Activated naive CD4-positive, alpha-beta T cell treated with anti-CD3 and anti-CD28 coated beads for 36 hours (primary cell): ENCODE measurements at regions not wholly inside any gene's neighbourhood (a gene's known extent, or its start where the extent isn't known, plus 50 kb on each side); places are given as distances from the start of the nearest gene placed in this dataset.

Experiments
- CTCF ChIA-PET: fragments of 350-600 bp; sonication (Branson Sonifier 250); formaldehyde crosslinking; loops from one replicate; lab custom pipeline; 2021; ENCODE audit warnings: antibody characterized with exemption; lab: Charles Lee
- DNase-seq: peaks from one replicate; pipeline ENCODE4 v3.0.0-alpha.2; 2020
- H3K27ac Mint-ChIP-seq: one replicate; pipeline ENCODE4 v1.8.0; 2021; ENCODE audit warnings: mild to moderate bottlenecking, mixed read lengths
- H3K27me3 Mint-ChIP-seq: one replicate; pipeline ENCODE4 v1.8.0; 2021; ENCODE audit warnings: low read depth, mixed read lengths
- H3K36me3 Mint-ChIP-seq: one replicate; pipeline ENCODE4 v1.8.0; 2021; ENCODE audit warnings: low read depth, mixed read lengths
- H3K4me1 Mint-ChIP-seq: one replicate; pipeline ENCODE4 v1.8.0; 2021; ENCODE audit warnings: low read depth, mixed read lengths
- H3K4me3 Mint-ChIP-seq: one replicate; pipeline ENCODE4 v1.8.0; 2021; ENCODE audit warnings: mild to moderate bottlenecking, moderate library complexity, mixed read lengths
- H3K9me3 Mint-ChIP-seq: one replicate; pipeline ENCODE4 v1.8.0; 2021; ENCODE audit warnings: mixed read lengths
- intact Hi-C: fragments of 100-400 bp; cut with micrococcal nuclease; formaldehyde crosslinking; loops from one replicate; pipeline ENCODE4 v1.15.1; 2023

GRCh38 chr13:58991826-58992477 is 1171.8 kb downstream of the DIAPH3 start:
- H3K4me1 Mint-ChIP-seq = no peaks in the 10 kb centered on the region
- H3K4me3 Mint-ChIP-seq = no peak overlapping the region
- DNase-seq = no peak
- CTCF ChIA-PET = no interaction called here
- no peak overlapping the region for H3K27ac Mint-ChIP-seq
- H3K36me3 Mint-ChIP-seq = no peaks in the 10 kb centered on the region
- intact Hi-C loops = no loop called here
- H3K27me3 Mint-ChIP-seq = no peaks in the 10 kb centered on the region
- H3K9me3 Mint-ChIP-seq = no peaks in the 10 kb centered on the region

- no peak for DNase-seq
- no peaks in the 10 kb centered on the region for H3K27me3 Mint-ChIP-seq
- no peaks in the 10 kb centered on the region for H3K4me1 Mint-ChIP-seq
- H3K9me3 Mint-ChIP-seq = no peaks in the 10 kb centered on the region
- intact Hi-C loops = no loop called here
- no peak overlapping the region for H3K27ac Mint-ChIP-seq
- no peak overlapping the region for H3K4me3 Mint-ChIP-seq
- H3K36me3 Mint-ChIP-seq = no peaks in the 10 kb centered on the region
- CTCF ChIA-PET = no interaction called here
These were observed 1171.2 kb downstream of the DIAPH3 start for GRCh38 chr13:58992478-58993042.

GRCh38 chr13:58994077-58994476 is 1169.7 kb downstream of the DIAPH3 start:
- Mint-ChIP-seq H3K4me1 (no peaks in the 10 kb centered on the region), H3K9me3 (no peaks in the 10 kb centered on the region), H3K36me3 (no peaks in the 10 kb centered on the region), H3K27ac (no peak overlapping the region), H3K27me3 (no peaks in the 10 kb centered on the region), H3K4me3 (no peak overlapping the region)
- DNase-seq = no peak
- CTCF ChIA-PET = no interaction called here
- intact Hi-C loops = no loop called here

- no peak overlapping the region for H3K4me3 Mint-ChIP-seq
- H3K4me1 Mint-ChIP-seq = no peaks in the 10 kb centered on the region
- H3K27ac Mint-ChIP-seq = no peak overlapping the region
- H3K27me3 Mint-ChIP-seq = no peaks in the 10 kb centered on the region
- intact Hi-C loops = no loop called here
- H3K36me3 Mint-ChIP-seq = no peaks in the 10 kb centered on the region
- CTCF ChIA-PET = no interaction called here
- DNase-seq = no peak
- no peaks in the 10 kb centered on the region for H3K9me3 Mint-ChIP-seq
These were observed 1169.0 kb downstream of the DIAPH3 start for GRCh38 chr13:58994777-58995176.

- no peak for DNase-seq
- intact Hi-C loops = no loop called here
- Mint-ChIP-seq H3K27ac (no peak overlapping the region), H3K9me3 (peaks cover 5% of the 10 kb centered on the region), H3K4me1 (no peaks in the 10 kb centered on the region), H3K4me3 (no peak overlapping the region), H3K36me3 (no peaks in the 10 kb centered on the region), H3K27me3 (no peaks in the 10 kb centered on the region)
- CTCF ChIA-PET = no interaction called here
These were observed 1165.0 kb downstream of the DIAPH3 start for GRCh38 chr13:58998716-58999115.

- Mint-ChIP-seq H3K4me3 (no peak overlapping the region), H3K9me3 (peaks cover 5% of the 10 kb centered on the region), H3K4me1 (no peaks in the 10 kb centered on the region), H3K27me3 (no peaks in the 10 kb centered on the region), H3K27ac (no peak overlapping the region), H3K36me3 (no peaks in the 10 kb centered on the region)
- CTCF ChIA-PET = no interaction called here
- intact Hi-C loops = no loop called here
- no peak for DNase-seq
These were observed 1163.9 kb downstream of the DIAPH3 start for GRCh38 chr13:58999851-59000250.

GRCh38 chr13:59000770-59001169 is 1163.0 kb downstream of the DIAPH3 start:
- H3K36me3 Mint-ChIP-seq = no peaks in the 10 kb centered on the region
- CTCF ChIA-PET = interaction anchor here (0.6 kb wide), 1 partner anchor 854 kb away, joined by 3 read pairs; no protein-coding TSS in a partner anchor
- no peak overlapping the region for H3K4me3 Mint-ChIP-seq
- H3K9me3 Mint-ChIP-seq = peaks cover 5% of the 10 kb centered on the region
- no peak overlapping the region for H3K27ac Mint-ChIP-seq
- intact Hi-C loops = no loop called here
- DNase-seq = no peak
- H3K4me1 Mint-ChIP-seq = no peaks in the 10 kb centered on the region
- no peaks in the 10 kb centered on the region for H3K27me3 Mint-ChIP-seq

GRCh38 chr13:59012731-59013130 is 1151.0 kb downstream of the DIAPH3 start:
- DNase-seq = no peak
- intact Hi-C loops = no loop called here
- Mint-ChIP-seq H3K9me3 (peaks cover 6% of the 10 kb centered on the region), H3K27me3 (no peaks in the 10 kb centered on the region), H3K4me3 (no peak overlapping the region), H3K36me3 (no peaks in the 10 kb centered on the region), H3K4me1 (no peaks in the 10 kb centered on the region), H3K27ac (no peak overlapping the region)
- CTCF ChIA-PET = no interaction called here

- no peak overlapping the region for H3K27ac Mint-ChIP-seq
- no peaks in the 10 kb centered on the region for H3K36me3 Mint-ChIP-seq
- peaks cover 6% of the 10 kb centered on the region for H3K9me3 Mint-ChIP-seq
- H3K4me1 Mint-ChIP-seq = no peaks in the 10 kb centered on the region
- no peak overlapping the region for H3K4me3 Mint-ChIP-seq
- H3K27me3 Mint-ChIP-seq = no peaks in the 10 kb centered on the region
- CTCF ChIA-PET = no interaction called here
- intact Hi-C loops = no loop called here
- no peak for DNase-seq
These were observed 1147.5 kb downstream of the DIAPH3 start for GRCh38 chr13:59016250-59016649.

GRCh38 chr13:59024434-59024833 is 1139.3 kb downstream of the DIAPH3 start:
- Mint-ChIP-seq H3K9me3 (no peaks in the 10 kb centered on the region), H3K36me3 (no peaks in the 10 kb centered on the region), H3K4me3 (no peak overlapping the region), H3K27me3 (no peaks in the 10 kb centered on the region), H3K4me1 (no peaks in the 10 kb centered on the region), H3K27ac (no peak overlapping the region)
- CTCF ChIA-PET = no interaction called here
- no peak for DNase-seq
- intact Hi-C loops = no loop called here

- no peaks in the 10 kb centered on the region for H3K36me3 Mint-ChIP-seq
- H3K4me3 Mint-ChIP-seq = no peak overlapping the region
- no peak for DNase-seq
- intact Hi-C loops = no loop called here
- no peaks in the 10 kb centered on the region for H3K27me3 Mint-ChIP-seq
- CTCF ChIA-PET = no interaction called here
- no peaks in the 10 kb centered on the region for H3K4me1 Mint-ChIP-seq
- H3K9me3 Mint-ChIP-seq = peaks cover 2% of the 10 kb centered on the region
- H3K27ac Mint-ChIP-seq = no peak overlapping the region
These were observed 1129.5 kb downstream of the DIAPH3 start for GRCh38 chr13:59034198-59034597.

GRCh38 chr13:59038824-59039223 is 1124.9 kb downstream of the DIAPH3 start:
- Mint-ChIP-seq H3K36me3 (no peaks in the 10 kb centered on the region), H3K4me1 (no peaks in the 10 kb centered on the region), H3K4me3 (no peak overlapping the region), H3K27me3 (no peaks in the 10 kb centered on the region), H3K9me3 (peaks cover 2% of the 10 kb centered on the region), H3K27ac (no peak overlapping the region)
- CTCF ChIA-PET = interaction anchor here (1.1 kb wide), 1 partner anchor 10 kb away, joined by 4 read pairs; no protein-coding TSS in a partner anchor
- intact Hi-C loops = no loop called here
- DNase-seq = no peak

GRCh38 chr13:59043016-59043415 is 1120.7 kb downstream of the DIAPH3 start:
- Mint-ChIP-seq H3K36me3 (no peaks in the 10 kb centered on the region), H3K4me3 (no peak overlapping the region), H3K27me3 (no peaks in the 10 kb centered on the region), H3K9me3 (no peaks in the 10 kb centered on the region), H3K4me1 (no peaks in the 10 kb centered on the region), H3K27ac (no peak overlapping the region)
- intact Hi-C loops = no loop called here
- DNase-seq = no peak
- CTCF ChIA-PET = no interaction called here
